ENCODE measurements at regions not wholly inside any gene's neighbourhood (a gene's known extent, or its start where the extent isn't known, plus 50 kb on each side); places are given as distances from the start of the nearest gene placed in this dataset.
"Not testable (repeated sequence)": the region's sequence is repeated elsewhere in the genome, so short reads cannot be mapped to it uniquely, and the experiment has no call there.

DNA sequence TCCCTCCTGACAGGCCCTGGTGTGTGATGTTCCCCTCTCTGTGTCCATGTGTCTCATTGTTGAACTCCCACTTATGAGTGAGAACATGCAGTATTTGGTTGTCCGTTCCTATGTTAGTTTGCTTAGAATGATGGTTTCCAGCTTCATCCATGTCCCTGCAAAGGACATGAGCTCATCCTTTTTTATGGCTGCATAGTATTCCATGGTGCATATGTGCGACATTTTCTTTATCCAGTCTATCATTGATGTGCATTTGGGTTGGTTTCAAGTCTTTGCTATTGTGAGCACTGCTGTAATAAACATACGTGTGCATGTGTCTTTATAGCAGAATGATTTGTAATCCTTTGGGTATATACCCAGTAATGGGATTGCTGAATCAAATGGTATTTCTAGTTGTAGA is 90.8 kb upstream of the PLET1 start:
- TF ChIP-seq, protein P1, sequence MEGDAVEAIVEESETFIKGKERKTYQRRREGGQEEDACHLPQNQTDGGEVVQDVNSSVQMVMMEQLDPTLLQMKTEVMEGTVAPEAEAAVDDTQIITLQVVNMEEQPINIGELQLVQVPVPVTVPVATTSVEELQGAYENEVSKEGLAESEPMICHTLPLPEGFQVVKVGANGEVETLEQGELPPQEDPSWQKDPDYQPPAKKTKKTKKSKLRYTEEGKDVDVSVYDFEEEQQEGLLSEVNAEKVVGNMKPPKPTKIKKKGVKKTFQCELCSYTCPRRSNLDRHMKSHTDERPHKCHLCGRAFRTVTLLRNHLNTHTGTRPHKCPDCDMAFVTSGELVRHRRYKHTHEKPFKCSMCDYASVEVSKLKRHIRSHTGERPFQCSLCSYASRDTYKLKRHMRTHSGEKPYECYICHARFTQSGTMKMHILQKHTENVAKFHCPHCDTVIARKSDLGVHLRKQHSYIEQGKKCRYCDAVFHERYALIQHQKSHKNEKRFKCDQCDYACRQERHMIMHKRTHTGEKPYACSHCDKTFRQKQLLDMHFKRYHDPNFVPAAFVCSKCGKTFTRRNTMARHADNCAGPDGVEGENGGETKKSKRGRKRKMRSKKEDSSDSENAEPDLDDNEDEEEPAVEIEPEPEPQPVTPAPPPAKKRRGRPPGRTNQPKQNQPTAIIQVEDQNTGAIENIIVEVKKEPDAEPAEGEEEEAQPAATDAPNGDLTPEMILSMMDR (conservative IDR thresholded peaks at IDR 0.05 in 1 of 2, IDR thresholded peaks at IDR 0.05 in 1 of 2; ENCODE audit: extremely low read depth in 1 of 2, insufficient read depth in 1 of 2, low read depth in 1 of 2, low read length in 2 of 2): not testable (repeated sequence)
- TF ChIP-seq EZH2 (IDR thresholded peaks at IDR 0.05; ENCODE audit: borderline replicate concordance, low read length): not testable (repeated sequence)
